Esophagus squamous epithelium (tissue), 4 donors: ENCODE measurements at regions not wholly inside any gene's neighbourhood (a gene's known extent, or its start where the extent isn't known, plus 50 kb on each side); places are given as distances from the start of the nearest gene placed in this dataset.

ENCODE experiments used
- CTCF ChIP-seq, 6 experiments: fragments of 450-650 bp in 4 of 6; fragments of 200-600 bp in 2 of 6; sonication (generic) in 2 of 6; IDR thresholded peaks; one replicate each; pipeline ENCODE4 v1.5.1; 2016 to 2019; ENCODE audit warnings: antibody characterized with exemption in 6 of 6, mild to moderate bottlenecking in 4 of 6, moderate library complexity in 4 of 6
- POLR2A ChIP-seq, 4 donors: fragments of 450-650 bp; IDR thresholded peaks; one replicate each; pipeline ENCODE4 v1.6.1; 2017; ENCODE audit warnings: antibody characterized with exemption in 4 of 4, mild to moderate bottlenecking in 4 of 4, moderate library complexity in 3 of 4

GRCh38 chr2:156884216-156884615 is 373.3 kb upstream of the GALNT5 start:
- TF ChIP-seq CTCF (IDR thresholded peaks at IDR 0.05): no peak
- no peak for TF ChIP-seq POLR2A (IDR thresholded peaks at IDR 0.05)
